HG03378 (cell line): ENCODE measurements at regions not wholly inside any gene's neighbourhood (a gene's known extent, or its start where the extent isn't known, plus 50 kb on each side); places are given as distances from the start of the nearest gene placed in this dataset.

Experiments used
- ATAC-seq: cut with Tn5 transposase; IDR thresholded peaks from one replicate; pipeline ENCODE4 v1.9.1; 2021; ENCODE audit warnings: mild to moderate bottlenecking, moderate library complexity; ENCODE audit not compliant: unreplicated experiment

DNA sequence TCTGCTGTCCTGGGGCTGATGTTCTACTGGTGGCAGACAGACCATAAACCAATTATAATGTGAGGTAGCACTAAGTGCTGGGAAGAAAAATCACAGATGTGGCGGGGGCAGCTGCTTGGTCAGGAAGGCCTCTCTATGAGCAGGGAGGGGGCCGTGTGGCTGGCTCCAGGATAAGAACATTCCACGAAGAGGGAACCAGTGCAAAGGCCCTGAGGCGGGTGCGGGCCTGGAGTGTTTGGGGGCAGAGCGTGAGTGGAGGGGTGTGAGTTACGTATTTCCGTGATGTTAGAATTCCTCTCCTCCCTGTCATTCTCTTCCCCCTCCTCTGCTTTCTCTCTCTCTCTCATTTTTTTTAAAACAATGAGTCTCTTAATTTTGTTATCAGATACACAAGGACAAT is 67.2 kb downstream of the CEBPB start:
- ATAC-seq = no peak

DNA sequence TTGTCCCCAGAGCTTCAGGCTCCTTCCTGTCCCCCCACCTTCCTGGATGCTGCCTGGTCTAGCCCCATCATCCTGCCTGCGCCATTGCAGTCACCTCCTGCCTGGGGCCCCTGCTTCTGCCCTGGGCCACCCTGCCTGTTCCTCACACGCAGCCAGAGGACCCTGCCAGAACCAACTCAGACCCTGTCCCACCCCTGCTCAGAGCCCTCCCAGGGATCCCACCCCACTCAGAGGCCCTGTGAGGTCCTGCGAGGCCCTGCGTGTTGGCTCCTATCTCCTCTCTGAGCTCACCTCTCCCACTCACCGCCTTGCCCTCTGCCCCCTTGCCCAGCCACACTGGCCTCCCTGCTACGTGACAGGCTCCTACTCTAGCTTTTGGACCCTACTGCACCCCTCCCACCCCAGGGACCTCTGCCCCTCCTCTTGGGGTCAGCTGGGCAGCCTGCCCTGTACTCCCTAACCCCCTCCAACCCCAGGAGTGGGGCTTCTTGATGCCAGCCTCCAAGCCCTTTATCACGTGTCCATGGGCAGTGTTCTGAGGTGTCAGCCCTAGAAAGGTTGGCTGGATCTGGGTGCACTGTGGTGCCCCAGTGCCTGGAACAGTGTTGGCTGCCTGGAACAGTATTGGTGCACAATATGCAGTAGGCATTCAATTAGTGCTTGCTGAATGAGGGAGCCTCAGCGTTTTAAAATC is 68.3 kb downstream of the CEBPB start:
- no peak for ATAC-seq

DNA sequence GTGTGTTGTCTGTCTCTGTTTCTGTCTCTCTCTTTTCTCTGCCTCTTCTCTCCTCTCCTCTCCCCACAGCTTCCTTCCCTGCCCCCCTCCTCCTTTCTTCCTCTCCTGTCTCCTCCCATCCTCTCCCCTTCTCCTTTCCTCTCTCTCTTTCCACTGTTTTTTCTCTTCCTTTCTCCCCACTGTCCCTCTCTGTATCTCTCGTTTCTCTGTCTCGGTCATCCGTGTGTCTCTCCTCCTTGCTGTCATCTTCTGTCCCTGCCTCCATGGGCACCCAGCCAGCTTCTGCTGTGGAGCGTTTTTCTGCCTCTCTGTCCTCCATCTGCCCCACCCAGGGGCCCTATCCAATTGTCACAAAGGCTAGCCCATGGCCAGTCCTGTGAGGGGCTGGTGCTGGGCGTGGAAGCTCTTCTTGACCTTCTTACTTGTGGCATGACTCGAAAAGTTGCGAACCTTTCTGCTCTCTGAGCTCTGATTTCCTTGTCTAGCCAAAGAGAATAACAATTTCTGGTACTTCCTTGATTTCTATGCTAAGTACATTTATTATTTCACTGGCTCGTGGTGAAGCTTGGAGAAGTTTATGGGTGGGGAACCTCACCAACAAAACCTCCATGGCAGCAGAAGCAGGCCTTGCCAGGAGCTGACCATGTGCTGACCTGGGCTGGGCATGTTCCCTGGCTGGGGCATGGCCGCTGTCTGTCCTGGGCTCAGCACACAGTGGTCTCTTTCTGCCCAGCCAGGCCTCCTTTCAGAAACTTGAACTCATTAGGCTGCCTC is 69.3 kb downstream of the CEBPB start:
- ATAC-seq = no peak

DNA sequence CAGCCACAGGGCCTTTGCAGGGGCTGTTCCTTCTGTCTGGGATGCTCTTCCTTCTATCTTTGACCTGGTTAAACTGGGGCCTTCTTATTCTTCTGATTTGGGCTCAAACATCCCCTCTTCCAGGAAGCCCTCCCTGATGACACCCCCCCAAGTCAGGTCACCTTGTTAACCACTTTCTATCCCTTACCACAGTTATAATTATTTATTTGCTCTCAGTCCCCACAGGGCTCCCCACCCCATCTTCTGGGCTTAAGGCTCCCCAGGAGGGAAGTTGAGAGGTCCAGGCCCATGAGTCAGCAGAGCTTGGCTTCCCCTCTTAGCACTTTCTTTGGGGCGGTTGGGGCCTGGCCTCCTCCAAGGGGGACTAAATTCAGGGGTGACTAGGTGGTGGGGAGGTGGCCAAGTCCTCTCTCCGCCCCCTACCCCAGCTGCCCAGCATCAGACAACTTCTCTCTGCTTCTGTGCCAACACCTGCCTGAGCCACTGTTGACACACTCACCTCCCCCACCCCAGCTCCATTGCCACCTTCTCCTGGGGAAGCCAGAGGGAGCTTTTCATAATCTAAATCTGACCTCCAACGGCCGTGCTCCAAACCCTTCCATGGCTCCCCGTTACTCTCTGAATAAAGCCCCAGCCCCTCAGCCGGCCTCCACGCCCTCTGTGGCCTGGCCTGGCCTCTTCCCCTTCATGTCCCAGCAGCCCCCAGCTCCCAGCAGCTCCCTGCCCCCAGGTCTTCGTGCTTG is 70.0 kb downstream of the CEBPB start:
- ATAC-seq = no peak

DNA sequence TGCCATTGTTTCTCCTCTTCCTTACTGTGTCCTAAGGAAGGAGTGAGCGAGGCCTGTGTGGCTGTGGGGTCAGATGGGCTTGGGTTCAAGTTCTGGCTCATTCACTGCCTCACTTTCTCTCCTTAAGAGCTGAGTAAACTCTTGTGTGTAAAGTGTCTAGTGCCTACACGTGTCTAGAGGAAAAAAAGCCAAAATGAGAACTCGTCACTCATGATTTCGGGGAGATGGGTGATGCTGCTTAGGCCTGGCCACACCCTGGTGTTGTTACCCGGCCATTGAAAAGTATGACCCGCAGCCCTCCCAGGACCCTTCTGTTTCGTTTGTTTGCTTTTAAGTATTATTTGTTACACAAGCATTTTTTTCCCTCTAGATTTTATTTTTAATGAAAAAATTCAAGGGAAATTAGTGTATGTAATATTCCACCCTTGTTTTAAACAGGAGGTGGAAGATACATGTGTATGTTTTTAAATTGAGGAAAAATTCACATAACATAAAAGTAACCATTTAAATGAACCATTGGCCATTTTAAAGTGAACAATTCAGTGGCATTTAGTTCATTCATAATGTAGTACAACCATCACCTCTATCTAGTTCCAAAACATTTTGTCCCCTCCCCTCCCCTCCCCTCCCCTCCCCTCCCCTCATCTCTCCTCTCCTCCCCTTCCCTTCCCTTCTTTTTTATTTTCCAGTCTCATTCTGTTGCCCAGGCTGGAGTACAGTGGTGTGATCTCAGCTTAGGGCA is 71.0 kb downstream of the CEBPB start:
- ATAC-seq = no peak

DNA sequence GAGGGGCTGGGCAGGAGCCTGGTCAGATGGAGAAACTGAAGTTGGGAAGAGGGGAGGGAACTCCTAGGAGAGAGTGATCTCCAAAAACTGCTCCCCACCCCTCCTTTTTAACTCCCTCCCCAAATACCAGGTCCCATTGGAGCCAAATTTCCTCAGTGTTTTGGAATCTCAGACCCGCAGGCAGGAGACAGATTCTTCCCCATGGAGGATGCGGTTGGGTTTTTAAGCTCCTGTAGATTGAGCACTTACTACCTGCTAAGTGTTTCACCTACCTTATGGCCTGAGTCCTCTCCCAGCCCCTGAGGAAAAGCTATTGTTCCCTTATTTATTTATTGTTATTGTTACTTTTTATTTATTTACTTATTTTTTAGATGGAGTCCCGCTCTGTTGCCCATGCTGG is 73.2 kb downstream of the CEBPB start:
- ATAC-seq = no peak

DNA sequence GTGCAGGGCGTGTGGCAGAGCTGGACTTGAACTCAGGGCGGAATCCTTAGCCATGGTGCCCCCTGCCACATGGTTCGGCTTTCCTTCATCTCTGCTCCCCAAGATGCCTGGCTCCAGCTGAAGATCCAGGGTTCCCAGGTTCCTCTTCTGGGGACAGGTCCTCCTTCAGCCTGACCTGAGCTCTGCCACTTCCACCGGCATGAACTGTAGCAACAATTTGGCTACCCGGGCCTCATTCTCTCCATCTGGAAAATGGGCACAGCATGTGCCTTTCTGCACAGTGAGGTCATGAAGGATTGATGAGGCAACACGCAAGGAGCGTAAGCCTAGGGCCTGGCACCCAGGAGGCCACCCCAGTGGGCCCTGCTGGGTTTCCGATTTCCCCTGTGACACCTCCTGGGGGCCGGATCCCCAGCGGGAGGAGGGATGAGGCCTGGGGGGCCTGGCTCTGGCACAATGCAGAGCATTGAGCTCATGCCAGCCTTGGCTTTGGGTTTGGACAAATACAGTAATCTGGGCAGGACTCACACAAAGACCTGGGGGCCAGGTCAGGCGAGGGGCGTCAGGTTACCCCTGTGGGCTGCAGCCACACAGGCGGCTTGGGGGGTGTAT is 74.0 kb downstream of the CEBPB start:
- no peak for ATAC-seq

DNA sequence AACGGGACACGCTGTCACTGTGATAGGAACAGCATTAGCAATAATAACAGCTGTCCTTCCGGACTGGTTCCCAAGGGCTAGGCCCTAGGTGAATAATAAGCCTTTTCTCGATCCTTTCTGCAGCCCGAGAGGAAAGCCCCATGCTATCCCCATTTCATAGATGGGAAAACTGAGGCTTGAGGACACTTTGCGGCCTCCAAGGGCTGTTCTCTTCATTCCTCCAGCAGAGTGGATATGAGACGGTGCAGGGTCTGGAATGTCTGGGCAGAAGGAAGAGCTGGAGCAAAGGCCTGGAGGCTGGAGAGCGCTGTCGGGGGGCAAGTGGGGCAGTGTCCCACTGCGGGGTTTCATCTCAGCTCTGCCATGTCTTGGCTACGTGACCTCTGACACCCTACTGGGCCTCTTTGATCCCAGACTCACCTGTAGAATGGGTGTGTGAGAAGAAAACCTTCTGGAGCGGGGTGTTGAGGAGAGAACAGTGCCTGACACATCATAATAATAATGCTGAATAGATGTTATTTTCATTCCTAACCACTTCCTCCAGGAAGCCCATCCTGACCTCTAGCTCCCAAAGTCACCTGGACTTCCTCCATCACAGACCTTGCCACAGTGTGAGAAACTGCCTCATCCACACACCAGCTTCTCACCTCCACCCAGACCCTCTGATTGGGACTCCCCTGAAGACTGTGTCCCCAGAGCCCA is 74.8 kb downstream of the CEBPB start:
- no peak for ATAC-seq

DNA sequence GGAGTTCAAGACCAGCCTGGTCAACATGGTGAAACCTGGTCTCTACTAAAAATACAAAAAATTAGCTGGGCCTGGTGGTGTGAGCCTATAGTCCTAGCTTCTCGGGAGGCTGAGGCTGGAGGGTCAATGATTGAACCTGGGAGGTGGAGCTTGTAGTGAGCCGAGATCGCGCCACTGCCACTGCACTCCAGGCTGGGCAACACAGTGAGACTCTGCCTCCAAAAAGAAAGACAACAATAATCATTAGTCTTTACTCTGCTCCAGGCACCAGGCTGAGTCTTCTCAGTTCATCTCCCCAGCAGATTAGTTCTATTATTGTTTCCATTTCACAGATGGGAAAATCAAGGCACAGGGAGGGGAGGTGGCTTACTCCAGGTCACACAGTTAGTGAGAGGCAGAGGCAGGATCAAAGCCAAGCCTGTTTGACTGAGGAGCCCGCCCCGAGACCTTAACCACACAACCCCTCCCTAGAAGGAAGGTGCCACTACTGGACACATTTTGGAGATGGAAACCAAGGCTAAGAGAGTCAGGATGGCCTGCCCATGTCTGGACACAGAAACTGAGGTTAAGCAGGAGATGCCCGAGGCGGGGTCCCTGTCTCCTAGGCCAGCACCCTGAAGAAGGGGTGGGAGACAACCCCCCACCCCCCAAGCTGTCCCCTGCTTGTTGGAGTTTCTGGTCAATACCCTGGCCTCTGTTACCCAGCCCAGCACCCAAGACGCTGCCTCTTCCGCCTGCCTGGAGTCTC is 75.8 kb downstream of the CEBPB start:
- ATAC-seq = no peak

DNA sequence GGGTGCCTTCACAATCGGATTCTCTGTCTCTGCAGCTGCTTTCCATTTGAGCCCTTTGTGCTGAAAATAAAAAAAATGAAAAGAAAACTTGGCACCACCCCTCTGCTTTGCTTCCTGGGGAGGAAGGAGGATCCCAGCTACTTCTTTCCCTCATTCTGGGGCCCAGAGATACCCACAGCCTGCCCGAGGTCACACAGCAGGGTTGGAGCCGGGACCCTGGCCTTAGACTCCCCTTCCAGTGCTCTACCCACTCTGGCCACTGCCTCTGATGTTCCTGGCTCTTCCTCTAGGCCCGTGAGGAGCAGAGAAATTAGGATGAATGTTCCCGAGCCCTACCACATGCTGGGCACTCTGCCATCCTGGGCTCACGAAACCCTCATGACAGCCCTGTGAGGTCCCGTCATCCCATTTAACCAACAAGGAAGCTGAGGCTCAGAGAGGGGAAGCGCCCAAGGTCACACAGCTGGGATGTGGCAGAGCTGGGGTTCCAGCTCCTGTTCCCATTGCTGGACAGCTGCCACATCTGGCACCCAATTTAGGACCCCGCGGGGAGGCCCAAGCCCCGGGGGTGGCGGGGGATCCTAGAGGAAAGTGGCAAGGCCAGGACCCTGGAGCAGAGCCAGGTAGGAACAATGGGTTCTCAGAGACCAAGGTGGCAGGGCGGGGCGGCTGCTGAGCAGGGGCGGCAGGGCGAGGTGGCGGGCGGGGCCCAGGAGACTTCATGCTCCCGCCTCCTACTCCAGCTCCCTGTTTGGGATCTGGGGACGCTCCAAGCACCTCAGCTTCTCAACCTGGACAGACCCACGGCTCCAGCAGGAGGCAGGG is 76.6 kb downstream of the CEBPB start:
- ATAC-seq = no peak

DNA sequence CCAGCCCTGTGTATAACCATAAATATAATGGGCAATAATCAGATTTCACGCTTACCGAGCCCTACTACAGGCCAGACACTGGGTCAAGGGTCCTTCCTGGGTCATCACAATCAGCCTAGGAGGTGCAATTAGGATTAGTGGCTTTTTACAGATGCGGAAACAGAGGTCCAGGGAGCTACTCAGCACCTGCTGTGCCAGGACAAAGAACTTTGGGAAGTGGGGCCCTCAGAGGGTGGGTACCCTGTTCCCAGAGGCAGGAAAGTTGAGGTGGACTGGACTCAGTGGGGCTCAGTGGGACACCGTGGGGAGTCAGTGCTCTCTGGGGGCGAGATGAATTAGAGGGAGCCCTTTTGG is 77.2 kb downstream of the CEBPB start:
- no peak for ATAC-seq

DNA sequence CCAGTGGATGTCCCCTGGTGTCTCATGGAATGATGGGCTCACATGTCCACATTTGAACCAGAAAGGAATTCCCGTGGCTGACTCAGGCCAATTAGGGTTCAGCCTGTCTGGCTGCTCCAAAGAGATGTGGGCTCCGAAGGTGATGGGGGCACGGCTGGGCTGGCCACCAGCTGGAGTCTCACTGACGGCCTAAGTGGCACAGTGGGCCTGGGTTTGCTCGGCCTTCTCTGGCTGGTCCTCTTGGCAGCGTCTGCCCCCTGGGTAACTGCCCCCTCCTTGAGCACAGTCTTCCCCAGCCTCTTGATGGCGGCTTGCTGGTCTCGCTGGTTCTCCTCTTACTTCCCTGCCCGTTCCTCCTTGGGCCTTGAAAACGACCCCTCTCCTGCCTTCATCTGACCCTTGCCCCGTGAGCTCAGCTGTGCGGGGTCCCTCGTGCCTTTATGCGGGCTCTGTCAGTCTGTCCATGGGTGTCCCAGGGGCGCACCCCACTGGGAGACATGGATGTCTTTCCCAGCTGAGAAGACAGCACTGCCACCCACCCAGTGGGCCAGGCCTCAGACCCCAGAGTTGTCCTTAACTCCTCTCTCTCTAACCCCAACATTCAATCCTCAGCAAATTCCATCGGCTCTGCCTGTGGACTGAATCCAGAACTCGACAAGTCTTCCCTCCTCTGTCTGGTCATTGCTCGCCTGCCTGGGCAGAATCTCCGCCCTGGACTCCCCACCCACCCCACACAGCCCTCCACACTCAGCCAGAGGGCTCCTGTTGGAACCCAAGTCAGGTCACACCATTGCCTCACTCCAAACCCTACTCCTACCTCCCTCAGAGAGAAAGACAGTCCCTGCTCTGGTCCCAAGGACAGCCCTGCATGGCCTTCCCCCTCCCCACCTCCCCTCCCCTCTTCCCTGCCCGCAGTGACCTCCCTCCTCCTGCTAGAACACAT is 78.7 kb downstream of the CEBPB start:
- no peak for ATAC-seq

DNA sequence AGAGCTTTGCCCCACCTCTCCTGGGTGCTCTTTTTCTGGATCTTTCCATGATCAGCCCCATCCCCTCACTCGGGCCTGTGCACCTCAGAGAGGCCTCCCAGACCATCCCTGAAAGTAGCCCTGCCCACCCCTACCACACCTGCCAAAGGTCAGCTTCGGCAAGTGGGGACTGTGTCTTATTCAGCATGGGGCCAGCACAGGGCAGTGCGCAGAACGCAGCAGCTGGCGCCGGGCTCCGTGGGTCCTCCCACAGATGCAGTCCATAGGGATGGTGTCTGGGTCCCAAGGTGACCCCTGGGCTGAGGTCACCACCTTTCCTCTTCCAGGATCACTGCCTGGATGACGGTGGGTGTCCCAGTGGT is 79.4 kb downstream of the CEBPB start:
- no peak for ATAC-seq

DNA sequence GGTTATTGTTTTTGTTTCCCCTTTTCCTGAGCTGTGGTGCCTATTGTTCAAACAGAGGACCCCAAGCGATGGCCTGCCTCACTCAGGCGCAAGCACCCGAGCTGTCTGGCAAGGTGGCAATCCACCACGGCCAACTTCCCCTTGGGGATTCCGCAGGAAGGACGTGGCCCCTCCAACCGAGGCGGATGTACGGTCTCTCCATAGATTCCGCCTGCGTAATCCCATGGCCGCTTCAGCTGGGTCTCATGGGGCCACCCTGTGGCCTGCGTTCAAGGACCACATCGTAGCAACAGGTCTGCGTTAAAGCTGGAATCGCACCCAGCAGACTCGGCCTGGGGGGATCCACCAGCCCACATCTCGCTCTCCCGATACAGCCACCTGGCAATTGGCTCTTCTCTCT is 79.9 kb downstream of the CEBPB start:
- no peak for ATAC-seq

DNA sequence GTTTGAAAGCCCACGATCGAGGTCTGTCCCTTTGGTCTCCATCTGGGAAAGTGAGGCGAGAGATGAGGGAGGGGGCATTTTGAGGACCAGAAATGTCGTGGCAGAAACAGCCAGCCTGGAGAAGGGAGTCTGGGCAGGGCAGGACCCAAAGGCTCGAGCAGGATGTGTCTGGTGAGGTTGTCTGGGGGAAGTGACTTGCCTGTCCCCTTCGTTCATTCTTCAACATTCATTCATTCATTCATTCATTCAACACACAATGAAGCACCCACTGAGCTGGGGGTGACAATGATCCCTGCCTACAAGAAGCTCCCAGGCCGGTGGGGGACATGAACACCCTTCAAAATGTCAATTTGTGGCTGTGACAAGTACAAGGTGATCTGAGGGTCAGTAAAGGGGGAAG is 80.5 kb downstream of the CEBPB start:
- ATAC-seq = no peak

DNA sequence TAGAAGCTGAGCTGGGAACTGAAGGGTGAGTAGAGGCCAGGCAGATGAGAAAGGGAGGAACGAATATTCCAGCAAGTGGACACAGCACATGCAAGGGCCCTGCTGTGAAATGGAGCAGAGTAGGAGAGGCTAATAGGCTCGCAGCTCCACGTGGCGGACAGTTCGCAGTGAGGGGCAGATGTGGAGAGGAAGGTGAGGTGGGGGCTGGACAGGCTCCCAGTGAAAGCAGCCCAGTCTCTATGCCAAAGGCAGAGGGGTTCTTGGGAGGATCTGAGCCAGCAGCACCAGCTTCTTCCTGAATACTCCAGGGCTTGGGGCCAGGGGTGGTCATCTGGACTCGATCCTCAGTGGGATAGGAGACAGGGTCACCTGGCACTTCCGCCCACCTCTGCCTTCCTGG is 81.0 kb downstream of the CEBPB start:
- ATAC-seq = no peak

DNA sequence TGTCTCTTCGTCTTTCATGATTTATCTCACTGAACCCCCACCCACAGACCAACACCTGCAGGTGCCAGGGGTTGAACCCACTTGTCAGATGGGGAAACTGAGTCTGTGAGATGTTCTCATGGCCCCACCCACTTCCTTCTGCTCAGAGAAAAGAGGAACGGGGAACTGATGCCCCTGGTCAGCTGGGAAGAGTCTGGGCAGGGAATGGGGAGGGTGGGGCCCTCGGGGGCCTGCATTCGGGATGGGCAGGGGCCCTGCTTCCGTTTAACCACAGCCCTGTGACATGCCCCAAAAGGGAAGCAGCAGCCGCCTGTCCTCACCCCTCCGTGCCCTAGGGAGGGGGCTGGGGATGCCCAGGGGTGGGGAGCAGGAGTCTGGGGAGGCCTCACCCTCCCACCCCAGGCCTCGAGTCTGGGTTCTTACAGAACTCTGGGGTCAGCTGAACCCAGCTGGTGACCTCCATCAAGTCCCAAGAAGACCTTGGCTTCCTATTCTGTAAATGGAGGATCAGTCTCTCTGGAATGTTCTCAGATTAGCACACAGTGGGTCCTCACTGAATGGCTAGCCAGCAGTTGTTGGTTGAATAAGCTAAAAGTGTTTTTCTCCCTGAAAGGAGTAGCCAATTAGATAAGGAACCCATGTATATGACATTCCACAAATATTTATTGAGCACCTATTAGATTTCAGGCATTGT is 81.5 kb downstream of the CEBPB start:
- no peak for ATAC-seq
